Caki2 (cell line): ENCODE measurements at regions not wholly inside any gene's neighbourhood (a gene's known extent, or its start where the extent isn't known, plus 50 kb on each side); places are given as distances from the start of the nearest gene placed in this dataset.
"Not testable (repeated sequence)": the region's sequence is repeated elsewhere in the genome, so short reads cannot be mapped to it uniquely, and the experiment has no call there.

ENCODE experiments used
- DNase-seq: peaks from one replicate; pipeline ENCODE4 v3.0.0-alpha.2; 2015; ENCODE audit warnings: low read depth
- in situ Hi-C: cut with HindIII; loops from 2 replicates; pipeline ENCODE4 v1.10.0; 2016; ENCODE audit warnings: low sequenced_read_pairs, low pct_unique_long_range_greater_than_20kb, mixed read lengths

DNA sequence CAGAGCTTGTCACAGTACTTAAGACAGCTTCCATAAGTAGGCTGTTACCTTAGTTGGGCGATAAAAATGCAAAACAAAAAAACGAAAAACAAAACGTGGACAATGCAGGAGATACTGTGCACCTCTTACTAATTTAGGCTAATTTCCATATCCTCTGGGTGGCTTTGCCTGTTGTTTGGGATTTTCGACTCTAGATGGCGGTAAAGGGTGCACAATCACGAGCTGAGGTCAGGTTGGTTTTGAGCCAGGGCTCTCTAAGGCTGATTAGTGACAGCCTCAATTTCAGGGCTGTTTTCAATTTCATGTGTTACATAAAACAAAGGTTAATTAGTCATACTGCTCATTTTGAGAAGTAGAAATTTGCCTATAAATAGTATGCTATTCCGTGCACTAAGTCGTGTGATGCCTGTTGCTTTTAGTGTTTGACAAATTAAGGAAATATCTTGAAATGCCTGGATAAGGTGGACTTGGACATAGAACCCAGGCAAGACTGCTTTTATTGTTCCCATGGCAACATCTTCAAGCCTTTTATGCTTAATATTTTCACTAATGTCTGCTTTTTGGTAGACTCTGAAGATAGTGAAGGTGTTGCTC is 493.1 kb downstream of the SOCS6 start:
- peak; percentile 15 for DNase-seq
- in situ Hi-C loops = no loop called here

DNA sequence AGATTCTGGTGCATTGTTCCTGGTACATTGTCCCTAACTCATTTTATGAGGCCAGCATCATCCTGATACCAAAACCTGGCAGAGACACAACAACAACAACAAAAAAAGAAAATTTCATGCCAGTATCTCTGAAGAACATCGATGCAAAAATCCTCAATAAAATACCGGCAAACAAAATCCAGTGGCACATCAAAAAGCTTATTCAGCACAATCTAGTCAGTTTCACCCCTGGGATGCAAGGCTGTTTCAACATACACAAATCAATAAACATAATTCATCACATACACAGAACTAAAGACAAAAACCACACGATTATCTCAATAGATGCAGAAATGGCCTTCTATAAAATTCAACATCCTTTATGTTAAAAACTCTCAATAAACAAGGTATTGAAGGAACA is 477.4 kb downstream of the SOCS6 start:
- DNase-seq, in situ Hi-C loops: not testable (repeated sequence)

DNA sequence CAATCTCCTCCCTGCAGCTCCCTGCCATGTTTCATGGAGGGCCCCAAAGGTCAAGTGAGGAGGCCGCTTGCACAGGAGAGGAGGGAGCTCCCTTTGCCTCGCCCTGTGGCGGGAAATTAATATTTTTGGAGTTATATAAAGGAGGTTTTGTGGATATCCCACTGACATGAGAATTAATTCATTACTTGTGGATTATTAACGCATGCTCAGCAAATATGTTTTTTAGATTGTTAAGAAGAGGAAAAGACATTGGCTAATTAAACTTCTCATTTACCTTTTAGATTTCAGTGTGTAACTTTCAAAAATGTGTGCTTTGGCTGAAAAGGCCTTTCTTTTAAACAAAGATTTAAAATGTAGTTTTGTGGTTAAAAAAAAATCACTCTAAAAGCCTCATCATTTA is 474.0 kb downstream of the SOCS6 start:
- DNase-seq = no peak
- in situ Hi-C loops = no loop called here

DNA sequence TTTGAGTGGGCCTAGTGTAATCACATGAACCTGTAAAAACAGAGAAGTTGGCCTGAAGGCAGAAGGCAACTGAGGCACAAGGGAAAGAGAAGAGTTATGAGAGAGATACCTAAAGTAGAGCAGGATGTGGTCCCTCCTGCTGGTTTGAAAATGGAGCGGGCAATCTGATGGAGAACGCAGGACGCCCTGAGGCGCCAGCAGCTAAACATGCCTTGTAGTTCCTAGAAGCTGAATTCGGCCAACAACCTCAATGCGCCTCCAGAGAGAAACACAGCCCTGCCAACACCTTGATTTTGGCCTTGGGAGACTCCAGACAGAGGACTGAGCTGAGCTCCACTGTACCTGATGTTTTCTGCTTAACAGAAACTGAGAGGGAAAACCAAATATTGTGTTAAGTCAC is 469.9 kb downstream of the SOCS6 start:
- no peak for DNase-seq
- in situ Hi-C loops = no loop called here

DNA sequence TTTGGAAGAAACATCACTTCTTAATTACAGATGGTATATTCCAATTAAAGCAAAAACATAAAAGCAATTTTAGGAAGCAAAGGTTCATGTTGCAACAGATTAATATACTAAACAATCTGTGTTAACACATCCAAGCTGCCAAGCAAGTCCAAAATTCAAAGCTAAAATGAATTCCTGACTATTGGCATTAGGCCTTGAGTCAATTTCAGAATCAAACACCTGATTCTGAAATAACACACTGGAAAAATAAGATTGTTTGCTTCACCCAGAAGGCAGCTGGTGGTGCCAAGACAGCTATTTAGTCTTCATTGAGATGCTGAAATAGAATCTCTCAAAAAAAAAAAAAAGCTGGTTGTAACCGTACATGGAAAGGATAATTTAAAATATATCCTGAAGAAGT is 465.6 kb downstream of the SOCS6 start:
- in situ Hi-C loops = no loop called here
- DNase-seq = no peak

DNA sequence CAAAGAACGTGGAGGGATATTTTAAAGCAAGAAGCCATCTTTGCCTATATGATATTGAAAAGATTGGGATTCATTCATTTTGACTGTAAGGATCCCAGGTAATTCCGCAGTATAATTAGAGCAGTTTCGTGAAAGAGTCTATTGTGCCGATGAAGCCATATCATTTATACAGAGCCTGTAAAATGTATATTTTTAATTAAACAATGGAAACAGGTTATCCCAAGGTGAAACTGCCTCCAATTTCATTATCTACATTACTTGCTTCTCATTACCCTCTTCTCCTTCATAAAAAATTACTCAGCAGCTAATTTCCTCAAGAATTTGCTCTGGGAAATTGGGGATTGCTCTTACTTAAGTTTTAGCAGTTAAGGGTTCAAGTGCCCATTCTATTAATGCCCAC is 444.1 kb downstream of the SOCS6 start:
- DNase-seq = no peak
- in situ Hi-C loops = no loop called here

DNA sequence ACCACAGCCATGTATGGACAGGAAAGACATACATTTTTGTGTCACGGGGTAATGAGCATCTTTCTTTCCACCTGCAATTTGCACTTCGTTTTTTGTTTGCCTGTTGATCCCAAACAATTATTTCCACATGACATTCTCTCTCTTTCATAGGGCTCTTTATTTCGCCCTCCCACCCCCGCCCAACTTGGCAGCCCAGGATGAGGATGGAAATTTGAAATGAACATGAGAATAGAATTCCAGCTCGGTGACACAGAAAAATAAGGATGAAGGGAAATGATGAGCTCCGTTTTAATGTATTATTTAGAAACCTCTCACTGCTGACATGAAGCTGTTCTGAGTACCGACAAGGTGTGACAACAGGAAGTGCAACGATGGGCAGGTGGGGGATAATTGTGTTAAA is 443.3 kb downstream of the SOCS6 start:
- DNase-seq = no peak
- in situ Hi-C loops = no loop called here

DNA sequence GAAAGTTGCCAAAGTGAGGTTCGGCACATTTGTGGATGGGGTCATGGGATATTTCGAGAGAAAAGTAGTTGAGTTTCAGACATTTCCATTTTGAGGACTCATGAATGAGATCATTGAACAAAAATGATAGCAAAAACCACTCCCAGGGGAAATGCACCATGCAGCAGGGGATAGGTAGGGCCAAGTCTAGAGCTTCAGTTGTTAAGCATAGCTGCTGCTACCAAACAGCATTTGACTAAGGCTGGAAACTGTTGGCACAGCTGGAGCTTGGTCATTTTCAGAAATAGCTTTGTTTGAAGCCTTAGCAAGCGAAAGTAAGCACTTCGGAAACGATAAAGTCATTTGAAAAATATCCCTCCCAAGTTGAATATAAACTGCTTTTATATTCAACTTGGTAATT is 431.8 kb downstream of the SOCS6 start:
- DNase-seq = no peak
- in situ Hi-C loops = no loop called here

DNA sequence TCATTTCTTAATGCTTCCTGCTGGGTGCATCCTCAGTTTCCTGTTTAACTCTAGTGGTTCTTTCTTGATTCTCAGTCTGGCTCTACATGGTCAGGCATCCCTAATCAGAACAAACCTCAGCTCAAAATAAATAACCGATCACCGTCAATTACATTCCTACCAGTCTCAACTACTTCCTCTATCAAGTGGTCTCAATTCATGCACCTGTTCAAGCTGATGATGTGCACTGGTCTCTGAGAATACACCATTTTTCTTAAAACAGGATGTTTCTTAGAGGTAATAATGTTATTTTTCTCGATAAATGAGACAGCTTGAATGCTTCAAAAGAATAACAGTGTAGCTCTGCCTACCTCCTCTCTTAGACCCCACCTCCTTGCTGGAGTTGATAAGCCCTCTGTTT is 420.9 kb downstream of the SOCS6 start:
- DNase-seq = no peak
- in situ Hi-C loops = no loop called here

DNA sequence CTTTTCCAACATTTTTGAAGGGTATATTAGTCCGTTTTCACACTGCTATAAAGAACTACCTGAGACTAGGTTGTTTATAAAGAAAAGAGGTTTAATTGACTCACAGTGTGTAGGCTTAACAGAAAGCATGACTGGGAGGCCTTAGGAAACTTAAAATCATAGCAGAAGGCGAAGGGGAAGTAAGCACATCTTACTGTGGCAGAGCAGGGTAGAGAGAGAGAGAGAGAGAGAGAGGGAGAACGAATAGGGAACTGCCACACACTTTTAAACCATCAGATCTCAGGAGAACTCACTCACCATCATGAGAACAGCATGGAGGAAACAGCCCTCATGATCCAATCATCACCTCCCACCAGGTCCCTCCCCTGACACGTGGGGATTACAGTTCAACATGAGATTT is 420.3 kb downstream of the SOCS6 start:
- in situ Hi-C loops = no loop called here
- no peak for DNase-seq

DNA sequence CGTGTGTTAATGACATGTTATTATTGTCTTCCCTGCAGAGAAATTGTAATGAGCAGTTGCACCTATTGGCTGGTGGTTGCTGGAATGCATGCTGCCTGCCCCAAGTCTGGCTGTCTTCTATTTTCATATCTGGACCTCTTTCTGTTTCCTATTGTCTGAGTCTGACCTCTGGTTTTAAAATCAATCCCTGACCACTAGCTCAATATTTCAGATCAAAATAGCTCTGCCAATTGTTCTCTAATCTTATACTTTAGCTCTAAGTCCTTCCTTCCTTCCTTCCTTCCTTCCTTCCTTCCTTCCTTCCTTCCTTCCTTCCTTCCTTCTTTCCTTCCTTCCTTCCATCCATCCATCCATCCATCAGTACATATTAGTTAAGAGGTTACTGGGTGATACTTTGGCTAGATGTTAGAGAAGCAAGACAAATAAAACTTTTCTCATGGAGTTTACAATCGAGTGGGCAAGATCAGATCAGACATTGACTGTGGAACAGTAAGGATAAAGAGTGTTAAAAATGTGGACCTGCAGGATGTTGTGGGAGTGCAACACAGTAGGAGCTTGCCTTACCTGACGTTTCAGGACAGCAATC is 417.1 kb downstream of the SOCS6 start:
- DNase-seq = no peak
- in situ Hi-C loops = no loop called here

DNA sequence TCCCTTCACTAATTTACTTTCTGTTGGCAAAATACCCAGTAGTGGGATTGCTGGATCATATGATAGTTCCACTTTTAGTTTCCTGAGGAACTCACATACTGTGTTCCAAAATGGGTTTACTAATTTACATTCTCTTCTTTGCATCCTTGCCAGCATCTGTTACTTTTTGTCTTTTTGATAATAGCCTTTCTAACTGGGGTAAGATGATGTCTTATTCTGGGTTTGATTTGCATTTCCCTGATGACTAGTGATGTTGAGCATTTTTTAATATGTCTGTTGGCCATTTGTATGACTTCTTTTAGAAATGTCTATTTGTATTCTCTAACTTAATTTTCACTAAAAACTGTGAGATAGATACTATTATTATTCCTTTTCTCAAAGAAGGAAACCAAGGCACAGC is 411.7 kb downstream of the SOCS6 start:
- DNase-seq = no peak
- in situ Hi-C loops = no loop called here

DNA sequence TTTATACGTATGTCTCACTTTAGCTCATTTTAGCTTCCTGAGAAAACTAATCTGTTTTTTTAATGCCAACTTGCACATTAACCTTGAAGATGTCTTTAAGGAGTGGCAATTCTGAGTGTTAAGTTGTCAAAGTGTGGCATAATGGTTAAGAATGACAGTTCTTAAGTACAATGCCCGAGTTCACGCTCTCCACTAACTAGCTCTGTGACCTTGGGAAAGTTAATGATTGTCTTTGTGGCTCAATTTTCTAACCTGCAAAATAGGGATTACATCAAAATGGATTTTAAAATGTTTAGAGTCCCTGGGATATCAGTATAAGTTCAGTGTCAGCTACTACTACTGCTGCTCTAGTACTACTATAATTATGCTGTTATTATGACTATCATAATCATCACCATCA is 409.7 kb downstream of the SOCS6 start:
- in situ Hi-C loops = no loop called here
- DNase-seq = no peak

DNA sequence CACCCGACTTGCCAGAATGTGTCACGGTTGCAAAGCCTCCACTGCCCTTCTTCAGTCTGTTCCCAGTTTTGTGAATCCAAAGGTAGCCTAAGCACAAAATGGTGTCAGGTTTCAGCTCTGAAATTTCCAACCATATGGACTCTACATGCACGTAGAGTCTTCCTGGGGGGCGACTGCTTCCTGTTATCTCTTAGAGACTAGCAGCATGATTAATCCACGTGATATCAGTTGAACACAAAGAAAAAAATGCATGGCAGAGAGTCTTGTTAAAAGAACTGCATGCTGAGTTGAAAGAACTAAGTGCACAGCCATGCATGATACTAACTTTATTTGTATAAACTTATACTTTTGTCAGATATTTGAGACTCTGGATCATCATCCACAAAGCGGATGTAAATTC is 404.4 kb downstream of the SOCS6 start:
- in situ Hi-C loops = no loop called here
- DNase-seq = no peak

DNA sequence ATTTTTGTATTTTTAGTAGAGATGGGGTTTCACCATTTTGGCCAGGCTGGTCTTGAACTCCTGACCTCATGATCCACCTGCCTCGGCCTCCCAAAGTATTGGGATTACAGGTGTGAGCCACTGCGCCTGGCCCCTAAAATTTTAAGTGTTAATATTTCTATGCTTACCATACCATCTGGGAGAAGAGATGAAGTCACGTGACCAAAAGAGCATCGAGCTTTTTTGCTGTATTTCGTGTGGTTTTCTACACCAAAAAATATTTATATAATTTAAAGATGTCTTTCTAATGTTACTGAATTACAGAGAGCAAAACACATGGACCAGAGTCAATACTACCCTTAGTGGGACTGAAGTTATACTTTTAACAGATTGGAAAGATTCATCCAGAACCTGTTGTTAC is 400.9 kb downstream of the SOCS6 start:
- in situ Hi-C loops, DNase-seq: not testable (repeated sequence)

DNA sequence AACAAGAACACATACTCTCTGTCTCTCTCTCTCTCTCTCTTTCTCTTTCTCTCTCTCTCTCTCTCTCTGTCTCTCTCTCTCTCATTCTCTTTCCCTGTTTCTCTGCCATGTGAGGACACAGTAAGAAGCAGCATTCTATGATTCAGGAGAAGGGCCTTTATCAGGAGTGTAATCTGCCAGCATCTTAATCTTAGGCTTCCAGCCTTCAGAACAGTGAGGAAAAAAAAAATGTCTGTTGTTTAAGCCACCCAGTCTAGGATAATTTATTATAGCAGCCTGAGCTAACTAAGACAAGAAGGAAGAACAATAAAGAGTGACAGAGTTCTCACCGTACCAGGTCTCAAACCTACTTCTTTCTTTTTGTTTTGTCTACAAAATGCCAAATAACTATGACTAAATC is 399.4 kb downstream of the SOCS6 start:
- in situ Hi-C loops = no loop called here
- DNase-seq = no peak

DNA sequence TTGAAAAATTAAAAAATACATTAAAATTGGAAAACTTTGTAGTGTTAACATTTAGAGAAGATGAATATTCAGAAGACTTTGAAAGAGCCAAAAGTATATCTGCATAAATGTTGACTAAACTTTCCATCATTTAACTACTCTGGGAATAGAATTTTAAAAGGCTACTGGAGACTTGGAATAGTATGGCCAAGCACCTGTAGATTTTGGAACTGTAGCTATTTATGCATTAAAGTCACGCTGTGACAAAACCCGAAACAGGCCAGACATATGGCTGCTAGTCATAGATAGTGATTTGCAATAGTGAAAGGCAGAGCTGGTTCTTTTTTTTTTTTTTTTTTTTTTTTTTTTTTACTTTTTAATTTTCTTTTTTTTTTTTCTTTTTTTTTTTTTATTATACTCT is 396.0 kb downstream of the SOCS6 start:
- DNase-seq = no peak
- in situ Hi-C loops = no loop called here

DNA sequence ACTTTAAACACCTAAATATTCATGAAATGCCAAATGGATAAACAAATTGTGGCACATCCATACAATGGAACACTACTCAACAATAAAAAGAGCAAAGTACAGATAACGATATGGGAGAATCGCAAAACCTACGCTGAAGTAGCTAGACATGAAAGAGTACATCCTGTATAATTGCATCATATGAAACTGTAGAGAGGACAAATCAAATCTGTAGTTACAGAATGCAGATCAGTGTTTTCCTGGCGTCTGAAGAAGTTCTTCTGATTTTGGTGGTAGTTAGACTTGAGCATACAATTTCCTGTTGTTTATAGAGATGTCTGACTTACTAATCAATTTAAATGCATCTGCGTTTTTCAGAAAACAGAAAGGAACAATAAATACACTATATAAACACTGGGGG is 394.4 kb downstream of the SOCS6 start:
- in situ Hi-C loops = no loop called here
- no peak for DNase-seq

DNA sequence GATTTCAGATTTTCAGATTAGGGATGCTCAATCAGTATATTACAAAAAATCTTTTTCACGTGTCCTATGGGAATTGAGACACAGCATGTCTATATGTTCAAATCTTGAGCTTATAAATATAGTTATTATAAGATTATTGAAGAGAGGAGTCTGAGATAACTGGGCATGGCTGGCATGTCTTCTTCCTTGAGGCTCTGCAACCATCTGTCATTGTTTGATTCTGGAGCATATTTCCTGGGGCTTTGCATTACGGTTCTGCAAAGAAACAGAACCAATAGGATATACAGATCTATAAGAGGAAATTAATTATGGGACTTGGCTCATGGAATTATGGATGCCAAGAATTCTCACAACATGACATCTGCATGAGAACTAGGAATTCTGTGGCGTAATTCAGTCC is 386.1 kb downstream of the SOCS6 start:
- no peak for DNase-seq

DNA sequence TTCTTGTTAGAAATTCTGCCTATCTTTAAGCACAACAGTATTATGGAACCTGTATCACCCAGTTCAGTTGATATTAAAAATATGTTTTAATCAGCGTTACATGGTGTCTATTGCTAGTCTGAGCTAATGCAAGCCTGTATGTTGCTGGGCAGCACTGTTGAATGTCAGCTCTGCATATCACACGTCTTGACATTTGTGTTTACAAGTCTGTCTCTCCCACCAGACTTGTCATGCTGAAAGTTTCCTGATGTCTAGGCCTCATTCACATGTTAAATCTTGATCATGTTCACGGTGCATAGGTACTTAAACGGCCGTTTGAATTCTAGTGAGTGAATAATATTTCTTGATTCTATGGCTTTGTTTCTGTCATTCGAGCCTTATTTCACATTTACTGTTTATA is 385.0 kb downstream of the SOCS6 start:
- no peak for DNase-seq
- in situ Hi-C loops = no loop called here

More for the DNA sequence above, 386.1 kb downstream of the SOCS6 start:
- in situ Hi-C loops = no loop called here

DNA sequence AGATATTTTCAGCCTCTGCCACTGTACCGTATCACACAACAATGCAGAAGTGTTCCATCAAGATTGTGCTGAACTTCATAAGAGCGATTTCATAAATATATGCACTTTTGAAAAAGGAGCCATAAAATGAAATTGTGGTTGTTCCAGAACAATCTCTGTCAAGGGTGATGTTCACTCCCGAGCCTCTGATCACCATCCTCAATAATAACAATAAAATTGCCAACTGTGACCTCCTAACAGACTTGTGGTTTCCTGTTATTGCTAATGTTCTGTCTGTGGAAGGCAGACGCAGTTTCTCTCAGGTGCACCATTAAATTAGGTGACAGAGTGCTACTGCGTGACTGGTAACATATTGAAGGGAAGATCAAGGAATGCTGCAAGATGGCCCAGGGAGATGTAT is 383.7 kb downstream of the SOCS6 start:
- DNase-seq = no peak
- in situ Hi-C loops = no loop called here
